Muscle layer of duodenum (tissue), 2 donors: ENCODE measurements at regions not wholly inside any gene's neighbourhood (a gene's known extent, or its start where the extent isn't known, plus 50 kb on each side); places are given as distances from the start of the nearest gene placed in this dataset.
"Not testable (repeated sequence)": the region's sequence is repeated elsewhere in the genome, so short reads cannot be mapped to it uniquely, and the experiment has no call there.

ENCODE experiments used
- H3K27ac ChIP-seq: one replicate; pipeline ENCODE4 v1.7.0; 2013; ENCODE audit warnings: mild to moderate bottlenecking, low read length
- H3K27me3 ChIP-seq: one replicate; pipeline ENCODE4 v1.7.0; 2013; ENCODE audit warnings: low read depth, mild to moderate bottlenecking, control low read depth, low read length
- H3K36me3 ChIP-seq, 2 donors: one replicate each; pipeline ENCODE4 v1.7.0; 2013; ENCODE audit warnings: low read length in 2 of 2, control low read depth in 1 of 2, mild to moderate bottlenecking in 1 of 2; ENCODE audit not compliant: insufficient read depth in 2 of 2, control insufficient read depth in 1 of 2
- H3K4me1 ChIP-seq, 2 donors: one replicate each; pipeline ENCODE4 v1.7.0; 2013; ENCODE audit warnings: low read length in 2 of 2, mild to moderate bottlenecking in 2 of 2, control low read depth in 1 of 2, moderate library complexity in 1 of 2; ENCODE audit not compliant: insufficient read depth in 2 of 2, control insufficient read depth in 1 of 2
- H3K4me3 ChIP-seq, 2 donors: one replicate each; pipeline ENCODE4 v1.7.0; 2013; ENCODE audit warnings: low read length in 2 of 2, low read depth in 1 of 2, mild to moderate bottlenecking in 1 of 2
- H3K9me3 ChIP-seq, 2 donors: one replicate each; pipeline ENCODE4 v1.7.0; 2013; ENCODE audit warnings: low read length in 2 of 2, control low read depth in 1 of 2, mild to moderate bottlenecking in 1 of 2; ENCODE audit not compliant: control insufficient read depth in 1 of 2
- donor health status: healthy.

GRCh38 chr4:72875545-72875944 lies 194.0 kb downstream of the COX18 start:
- Histone ChIP-seq H3K9me3 (no peaks in the 10 kb centered on the region), H3K27ac (no peak overlapping the region), H3K4me1 (no peaks in the 10 kb centered on the region), H3K4me3 (no peak overlapping the region), H3K27me3 (no peaks in the 10 kb centered on the region), H3K36me3 (no peaks in the 10 kb centered on the region)

DNA sequence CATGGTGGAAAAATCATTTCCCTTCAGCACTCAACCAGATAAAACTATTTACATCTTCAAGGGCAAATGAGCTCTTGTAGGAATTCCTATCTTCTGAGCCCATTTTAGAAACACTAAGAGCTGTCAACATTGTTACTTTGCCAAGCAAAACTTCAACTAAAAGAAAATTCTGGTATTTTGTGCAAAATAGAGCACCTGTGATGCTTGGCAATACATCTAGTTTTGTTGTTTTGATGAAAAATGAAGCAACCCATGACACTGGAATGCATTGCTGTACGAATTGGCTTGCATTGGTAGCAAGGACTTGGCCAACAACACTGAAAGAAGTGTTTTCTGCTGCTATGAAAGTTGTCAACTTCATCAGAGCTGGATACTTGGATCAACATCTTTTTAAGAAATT lies 194.4 kb downstream of the COX18 start:
- Histone ChIP-seq H3K9me3 (no peaks in the 10 kb centered on the region), H3K4me1 (no peaks in the 10 kb centered on the region), H3K27ac (no peak overlapping the region), H3K4me3 (no peak overlapping the region), H3K36me3 (no peaks in the 10 kb centered on the region), H3K27me3 (no peaks in the 10 kb centered on the region)

DNA sequence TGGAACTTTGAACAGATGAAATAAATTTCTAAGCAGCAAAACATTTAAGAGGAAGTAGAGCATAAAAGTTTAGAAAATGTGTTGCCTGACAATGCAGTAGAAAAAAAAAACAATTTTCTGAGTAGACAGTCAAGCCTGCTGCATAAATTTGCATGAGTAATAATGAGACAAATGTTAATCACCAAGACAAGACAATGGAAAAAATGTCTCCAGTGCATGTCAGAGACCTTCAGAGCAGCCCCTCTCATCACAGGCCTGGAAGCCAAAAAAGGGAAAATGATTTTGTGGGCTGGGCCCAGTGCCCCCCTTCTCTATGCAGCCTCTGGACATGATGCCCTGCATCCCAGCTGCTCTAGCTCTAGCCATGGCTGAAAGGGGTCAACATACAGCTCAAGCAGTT lies 204.6 kb downstream of the COX18 start:
- Histone ChIP-seq H3K4me3 (no peak overlapping the region), H3K27ac (no peak overlapping the region), H3K27me3 (no peaks in the 10 kb centered on the region), H3K9me3 (peaks cover 0 to 5% of the 10 kb centered on the region in 2 donors), H3K4me1 (no peaks in the 10 kb centered on the region), H3K36me3 (no peaks in the 10 kb centered on the region)

DNA sequence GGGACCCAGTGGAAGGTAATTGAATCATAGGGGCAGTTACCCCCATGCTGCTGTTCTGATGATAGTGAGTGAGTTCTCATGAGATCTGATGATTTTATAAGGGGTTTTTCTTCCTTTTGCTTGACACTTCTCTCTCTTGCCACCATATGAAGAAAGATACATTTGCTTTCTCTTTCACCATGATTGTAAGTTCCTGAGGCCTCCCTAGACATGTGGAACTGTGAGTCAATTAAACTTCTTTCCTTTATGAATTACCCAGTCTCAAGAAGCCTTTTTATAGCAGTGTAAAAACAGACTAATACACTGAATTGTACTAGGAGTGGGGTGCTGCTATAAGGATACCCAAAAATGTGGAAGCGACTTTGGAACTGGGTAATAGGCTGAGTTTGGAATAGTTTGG lies 205.2 kb downstream of the COX18 start:
- H3K4me3 ChIP-seq, H3K27me3 ChIP-seq, H3K27ac ChIP-seq, H3K9me3 ChIP-seq, H3K4me1 ChIP-seq, H3K36me3 ChIP-seq: not testable (repeated sequence)

DNA sequence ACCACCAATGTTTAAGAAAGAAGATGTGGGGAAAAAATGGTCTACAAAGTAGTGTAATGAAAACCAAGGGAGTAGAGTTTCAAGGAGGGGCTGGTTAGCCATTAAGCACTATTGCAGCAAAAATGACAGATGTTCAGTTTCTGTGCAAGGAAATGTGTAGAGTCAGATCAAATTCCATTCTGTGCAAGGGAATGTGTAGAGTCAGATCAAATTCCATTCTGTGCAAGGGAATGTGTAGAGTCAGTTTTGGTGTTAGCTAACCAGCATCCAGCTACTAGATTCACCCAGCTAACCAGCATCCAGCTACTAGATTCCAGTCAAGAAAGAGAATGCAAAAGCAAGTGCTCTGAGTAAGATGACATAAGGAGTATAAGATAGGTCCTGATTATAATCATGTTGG lies 208.8 kb downstream of the COX18 start:
- no peaks in the 10 kb centered on the region for H3K36me3 ChIP-seq
- H3K4me1 ChIP-seq, result no peaks in the 10 kb centered on the region
- no peak overlapping the region for H3K27ac ChIP-seq
- no peaks in the 10 kb centered on the region for H3K27me3 ChIP-seq
- H3K4me3 ChIP-seq, result no peak overlapping the region
- H3K9me3 ChIP-seq, result no peaks in the 10 kb centered on the region

- H3K27me3 ChIP-seq, result no peaks in the 10 kb centered on the region
- H3K27ac ChIP-seq, result no peak overlapping the region
- H3K4me3 ChIP-seq, result no peak overlapping the region
- no peaks in the 10 kb centered on the region for H3K36me3 ChIP-seq
- no peaks in the 10 kb centered on the region for H3K9me3 ChIP-seq
- no peaks in the 10 kb centered on the region for H3K4me1 ChIP-seq
Measured at GRCh38 chr4:72858328-72858727, 211.2 kb downstream of the COX18 start.

- Histone ChIP-seq H3K36me3 (no peaks in the 10 kb centered on the region), H3K27ac (no peak overlapping the region), H3K9me3 (no peaks in the 10 kb centered on the region), H3K4me3 (no peak overlapping the region), H3K27me3 (no peaks in the 10 kb centered on the region), H3K4me1 (no peaks in the 10 kb centered on the region)
Measured at GRCh38 chr4:72857787-72858186, 211.7 kb downstream of the COX18 start.

GRCh38 chr4:72857216-72857615 lies 212.3 kb downstream of the COX18 start:
- Histone ChIP-seq H3K27ac (no peak overlapping the region), H3K27me3 (no peaks in the 10 kb centered on the region), H3K4me1 (no peaks in the 10 kb centered on the region), H3K36me3 (no peaks in the 10 kb centered on the region), H3K9me3 (no peaks in the 10 kb centered on the region), H3K4me3 (no peak overlapping the region)

- no peak overlapping the region for H3K27ac ChIP-seq
- H3K4me1 ChIP-seq, result no peaks in the 10 kb centered on the region
- H3K9me3 ChIP-seq, result no peaks in the 10 kb centered on the region
- H3K36me3 ChIP-seq, result no peaks in the 10 kb centered on the region
- H3K4me3 ChIP-seq, result no peak overlapping the region
- no peaks in the 10 kb centered on the region for H3K27me3 ChIP-seq
Measured at GRCh38 chr4:72846280-72847111, 223.0 kb downstream of the COX18 start.

DNA sequence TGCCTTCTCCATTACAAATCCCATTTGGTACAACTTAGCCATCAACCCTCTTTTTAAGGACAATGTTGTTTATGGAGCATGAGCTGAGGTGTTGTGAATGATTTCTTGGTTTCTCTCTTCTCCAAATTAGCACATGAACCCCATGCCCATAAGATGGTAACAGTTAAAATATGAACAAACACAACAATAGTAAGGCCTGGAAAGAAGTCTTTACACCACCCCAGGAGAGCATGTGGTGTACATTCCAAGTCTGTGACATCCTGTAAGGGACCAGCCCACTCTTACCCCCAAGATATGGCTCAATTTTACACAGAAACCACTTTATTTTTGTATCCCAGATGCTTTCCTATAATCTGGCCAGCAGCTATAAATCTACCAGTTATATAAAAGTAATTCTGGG lies 226.1 kb downstream of the COX18 start:
- Histone ChIP-seq H3K4me3 (no peak overlapping the region), H3K27me3 (no peaks in the 10 kb centered on the region), H3K4me1 (no peaks in the 10 kb centered on the region), H3K9me3 (no peaks in the 10 kb centered on the region), H3K36me3 (no peaks in the 10 kb centered on the region), H3K27ac (no peak overlapping the region)

- H3K9me3 ChIP-seq, result no peaks in the 10 kb centered on the region
- no peak overlapping the region for H3K27ac ChIP-seq
Measured at GRCh38 chr4:72842323-72842722, 227.2 kb downstream of the COX18 start.

GRCh38 chr4:72840166-72840565 lies 229.3 kb downstream of the COX18 start:
- H3K9me3 ChIP-seq, H3K27me3 ChIP-seq, H3K27ac ChIP-seq, H3K36me3 ChIP-seq, H3K4me3 ChIP-seq, H3K4me1 ChIP-seq: not testable (repeated sequence)

More at GRCh38 chr4:72842323-72842722, 227.2 kb downstream of the COX18 start:
- Histone ChIP-seq H3K36me3 (no peaks in the 10 kb centered on the region), H3K27me3 (no peaks in the 10 kb centered on the region), H3K4me1 (no peaks in the 10 kb centered on the region), H3K4me3 (no peak overlapping the region)
